ENCODE measurements at regions not wholly inside any gene's neighbourhood (a gene's known extent, or its start where the extent isn't known, plus 50 kb on each side); places are given as distances from the start of the nearest gene placed in this dataset.

- FAIRE-seq = no peak
- no peak overlapping the region for H3K4me2 ChIP-seq (ENCODE audit: insufficient read depth, low read length)
- H3K27me3 ChIP-seq (ENCODE audit: control insufficient read depth in 2 of 2, insufficient read depth in 2 of 2, low read length in 2 of 2) = no peaks in the 10 kb centered on the region
- no peaks in the 10 kb centered on the region for H3K9me1 ChIP-seq (replicated peaks; ENCODE audit: control insufficient read depth, extremely low read depth, insufficient read depth, low read length)
- no peak for DNase-seq (ENCODE audit: low read depth, low spot score)
- H3K27ac ChIP-seq (ENCODE audit: insufficient read depth, low read depth, low read length) = no peak overlapping the region
- dilution Hi-C loops (cut with MboI; ENCODE audit: extremely low pct_ligation_motif_present, low sequenced_read_pairs) (no loop called here), intact Hi-C loops (cut with micrococcal nuclease) (no loop called here)
- no peaks in the 10 kb centered on the region for H4K20me1 ChIP-seq (replicated peaks; ENCODE audit: control insufficient read depth, extremely low read depth, insufficient read depth, low read length)
- BruUV-seq (replicated peaks) = no TSS peak
- no peak overlapping the region for H2AFZ ChIP-seq (ENCODE audit: low read depth, low read length)
- POLR2A ChIA-PET = no interaction called here
- TF ChIP-seq EZH2 (IDR thresholded peaks at IDR 0.05; ENCODE audit: borderline replicate concordance, low read depth, low read length, severe bottlenecking) (no peak), POLR2A (IDR thresholded peaks at IDR 0.05; ENCODE audit: low read depth, low read length) (no peak), JUN (IDR thresholded peaks at IDR 0.05; ENCODE audit: borderline replicate concordance, insufficient read depth, insufficient read length, low read depth) (no peak), GATA2 (IDR thresholded peaks at IDR 0.05; ENCODE audit: insufficient read depth, insufficient read length, low read depth, low read length) (no peak), POLR2AphosphoS5 (IDR thresholded peaks at IDR 0.05; ENCODE audit: insufficient read depth, low read depth, low read length) (no peak), FOS (IDR thresholded peaks at IDR 0.05; ENCODE audit: borderline replicate concordance, insufficient read depth, low read length) (no peak), MYC (IDR thresholded peaks at IDR 0.05; ENCODE audit: low read depth, low read length) (no peak)
- TF ChIP-seq, protein P1, sequence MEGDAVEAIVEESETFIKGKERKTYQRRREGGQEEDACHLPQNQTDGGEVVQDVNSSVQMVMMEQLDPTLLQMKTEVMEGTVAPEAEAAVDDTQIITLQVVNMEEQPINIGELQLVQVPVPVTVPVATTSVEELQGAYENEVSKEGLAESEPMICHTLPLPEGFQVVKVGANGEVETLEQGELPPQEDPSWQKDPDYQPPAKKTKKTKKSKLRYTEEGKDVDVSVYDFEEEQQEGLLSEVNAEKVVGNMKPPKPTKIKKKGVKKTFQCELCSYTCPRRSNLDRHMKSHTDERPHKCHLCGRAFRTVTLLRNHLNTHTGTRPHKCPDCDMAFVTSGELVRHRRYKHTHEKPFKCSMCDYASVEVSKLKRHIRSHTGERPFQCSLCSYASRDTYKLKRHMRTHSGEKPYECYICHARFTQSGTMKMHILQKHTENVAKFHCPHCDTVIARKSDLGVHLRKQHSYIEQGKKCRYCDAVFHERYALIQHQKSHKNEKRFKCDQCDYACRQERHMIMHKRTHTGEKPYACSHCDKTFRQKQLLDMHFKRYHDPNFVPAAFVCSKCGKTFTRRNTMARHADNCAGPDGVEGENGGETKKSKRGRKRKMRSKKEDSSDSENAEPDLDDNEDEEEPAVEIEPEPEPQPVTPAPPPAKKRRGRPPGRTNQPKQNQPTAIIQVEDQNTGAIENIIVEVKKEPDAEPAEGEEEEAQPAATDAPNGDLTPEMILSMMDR (IDR thresholded peaks at IDR 0.05; ENCODE audit: extremely low read depth in 1 of 2, insufficient read depth in 1 of 2, low read depth in 1 of 2, low read length in 2 of 2) = no peak
- TF ChIP-seq, protein P2, sequence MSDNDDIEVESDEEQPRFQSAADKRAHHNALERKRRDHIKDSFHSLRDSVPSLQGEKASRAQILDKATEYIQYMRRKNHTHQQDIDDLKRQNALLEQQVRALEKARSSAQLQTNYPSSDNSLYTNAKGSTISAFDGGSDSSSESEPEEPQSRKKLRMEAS (IDR thresholded peaks at IDR 0.05; ENCODE audit: insufficient read depth, insufficient read length) = no peak
- H3K36me3 ChIP-seq (ENCODE audit: control insufficient read depth in 2 of 2, extremely low read depth in 1 of 2, insufficient read depth in 2 of 2, low read length in 2 of 2) = no peaks in the 10 kb centered on the region
- no peaks in the 10 kb centered on the region for H3K79me2 ChIP-seq (ENCODE audit: control insufficient read depth, insufficient read depth, low read length)
- H3K4me3 ChIP-seq (replicated peaks in 1 of 3; ENCODE audit: insufficient read depth in 1 of 3, low read depth in 1 of 3, low read length in 3 of 3) = no peak overlapping the region
- H3K9me3 ChIP-seq (replicated peaks; ENCODE audit: control insufficient read depth, insufficient read depth, low read length) = no peaks in the 10 kb centered on the region
- no peak overlapping the region for H3K9ac ChIP-seq (replicated peaks; ENCODE audit: extremely low read depth, insufficient read depth, low read length)
- no peaks in the 10 kb centered on the region for H3K4me1 ChIP-seq (ENCODE audit: control insufficient read depth, extremely low read depth, insufficient read depth, low read length)
- CTCF ChIA-PET = no interaction called here
Observed at GRCh38 chr5:163727028-163727427, 221.6 kb downstream of the MAT2B start.

All from endothelial cell of umbilical vein (primary cell).